Stomach (tissue), 4 donors: ENCODE measurements at regions not wholly inside any gene's neighbourhood (a gene's known extent, or its start where the extent isn't known, plus 50 kb on each side); places are given as distances from the start of the nearest gene placed in this dataset.

Experiments used
- CTCF ChIP-seq, 7 experiments: fragments of 450-650 bp in 4 of 7; fragments of 200-600 bp in 3 of 7; sonication (generic) in 3 of 7; IDR thresholded peaks; one replicate each; pipeline ENCODE4 v1.5.1; 2016 to 2019; ENCODE audit warnings: antibody characterized with exemption in 7 of 7, control low read depth in 2 of 7, mild to moderate bottlenecking in 1 of 7
- POLR2A ChIP-seq, 4 donors: fragments of 450-650 bp; IDR thresholded peaks; one replicate each; pipeline ENCODE4 v1.6.1; 2016; ENCODE audit warnings: antibody characterized with exemption in 4 of 4, control low read depth in 2 of 4, mild to moderate bottlenecking in 1 of 4, moderate library complexity in 1 of 4

- no peak for TF ChIP-seq CTCF (IDR thresholded peaks at IDR 0.05)
- TF ChIP-seq POLR2A (IDR thresholded peaks at IDR 0.05) = no peak
Observed at GRCh38 chr20:63133481-63134091, 82.3 kb downstream of the YTHDF1 start.
